H9 (cell line): ENCODE measurements at regions not wholly inside any gene's neighbourhood (a gene's known extent, or its start where the extent isn't known, plus 50 kb on each side); places are given as distances from the start of the nearest gene placed in this dataset.

Experiments used
- DNase-seq: peaks from one replicate; pipeline ENCODE4 v3.0.0-alpha.2; 2017
- H2AFZ ChIP-seq: one replicate; pipeline ENCODE4 v1.6.1; 2013; ENCODE audit warnings: mild to moderate bottlenecking, low read length, control low read depth, moderate library complexity
- H2AK5ac ChIP-seq: 2 replicates; pipeline ENCODE4 v1.6.1; 2013; ENCODE audit warnings: low read length, control low read depth, mixed read lengths; ENCODE audit not compliant: insufficient read length
- H2BK120ac ChIP-seq: one replicate; pipeline ENCODE4 v1.6.1; 2013; ENCODE audit warnings: low read depth, mild to moderate bottlenecking, low read length, control low read depth, inconsistent platforms; ENCODE audit not compliant: poor library complexity, severe bottlenecking
- H2BK12ac ChIP-seq: 2 replicates; pipeline ENCODE4 v1.6.1; 2013; ENCODE audit warnings: low read length, control low read depth, mixed read lengths, low read depth; ENCODE audit not compliant: insufficient read length
- H2BK15ac ChIP-seq: 2 replicates; pipeline ENCODE4 v1.6.1; 2013; ENCODE audit warnings: low read depth, low read length, control low read depth
- H2BK20ac ChIP-seq: one replicate; pipeline ENCODE4 v1.6.1; 2013; ENCODE audit warnings: low read depth, mild to moderate bottlenecking, low read length, control low read depth, inconsistent platforms; ENCODE audit not compliant: poor library complexity, severe bottlenecking
- H2BK5ac ChIP-seq: 2 replicates; pipeline ENCODE4 v1.6.1; 2013; ENCODE audit warnings: low read length, control low read depth, mixed read lengths; ENCODE audit not compliant: insufficient read length
- H3K14ac ChIP-seq: 2 replicates; pipeline ENCODE4 v1.6.1; 2013; ENCODE audit warnings: low read length, control low read depth; ENCODE audit not compliant: insufficient read depth
- H3K18ac ChIP-seq: 2 replicates; pipeline ENCODE4 v1.6.1; 2013; ENCODE audit warnings: low read depth, mild to moderate bottlenecking, mixed read lengths, low read length, control low read depth; ENCODE audit not compliant: insufficient read length
- H3K23ac ChIP-seq: 2 replicates; pipeline ENCODE4 v1.6.1; 2013; ENCODE audit warnings: low read length, control low read depth, mixed read lengths, low read depth; ENCODE audit not compliant: insufficient read length
- H3K23me2 ChIP-seq: 2 replicates; pipeline ENCODE4 v1.6.1; 2013; ENCODE audit warnings: low read depth, mild to moderate bottlenecking, mixed read lengths, low read length, control low read depth; ENCODE audit not compliant: insufficient read length, poor library complexity, severe bottlenecking
- H3K27ac ChIP-seq: 2 replicates; pipeline ENCODE4 v1.5.1; 2013; ENCODE audit warnings: low read length, control low read depth, mixed read lengths, low read depth; ENCODE audit not compliant: insufficient read length
- H3K27me3 ChIP-seq: 2 replicates; pipeline ENCODE4 v1.6.1; 2013; ENCODE audit warnings: low read length, control low read depth, inconsistent platforms; ENCODE audit not compliant: insufficient read depth
- H3K4ac ChIP-seq: 2 replicates; pipeline ENCODE4 v1.6.1; 2013; ENCODE audit warnings: low read depth, mild to moderate bottlenecking, control low read depth, inconsistent platforms, low read length, moderate library complexity
- H3K4me1 ChIP-seq: 2 replicates; pipeline ENCODE4 v1.6.1; 2013; ENCODE audit warnings: low read length, control low read depth, inconsistent platforms; ENCODE audit not compliant: insufficient read depth
- H3K4me2 ChIP-seq: 2 replicates; pipeline ENCODE4 v1.6.1; 2013; ENCODE audit warnings: low read length, control low read depth, mixed read lengths; ENCODE audit not compliant: insufficient read length, insufficient read depth
- H3K56ac ChIP-seq: 2 replicates; pipeline ENCODE4 v1.6.1; 2013; ENCODE audit warnings: low read depth, mild to moderate bottlenecking, mixed read lengths, low read length, control low read depth; ENCODE audit not compliant: insufficient read length
- H3K79me1 ChIP-seq: 2 replicates; pipeline ENCODE4 v1.6.1; 2013; ENCODE audit warnings: low read depth, mild to moderate bottlenecking, moderate library complexity, low read length, control low read depth, inconsistent platforms; ENCODE audit not compliant: insufficient read depth, poor library complexity, severe bottlenecking
- H3K79me2 ChIP-seq: 2 replicates; pipeline ENCODE4 v1.6.1; 2013; ENCODE audit warnings: low read length, control low read depth, inconsistent platforms; ENCODE audit not compliant: insufficient read depth
- H3K9ac ChIP-seq: 2 replicates; pipeline ENCODE4 v1.6.1; 2013; ENCODE audit warnings: low read length, control low read depth, mixed read lengths; ENCODE audit not compliant: insufficient read length; ENCODE audit errors: extremely low read depth
- H3K9me3 ChIP-seq: one replicate; pipeline ENCODE4 v1.6.1; 2013; ENCODE audit warnings: low read depth, low read length, inconsistent platforms; ENCODE audit not compliant: control insufficient read depth
- H3T11ph ChIP-seq: one replicate; pipeline ENCODE4 v1.6.1; 2013; ENCODE audit warnings: mild to moderate bottlenecking, low read length, control low read depth, inconsistent platforms
- H4K20me1 ChIP-seq: one replicate; pipeline ENCODE4 v1.6.1; 2013; ENCODE audit not compliant: control insufficient read depth, insufficient read length, insufficient read depth
- H4K5ac ChIP-seq: 2 replicates; pipeline ENCODE4 v1.6.1; 2013; ENCODE audit warnings: low read depth, mild to moderate bottlenecking, mixed read lengths, low read length, control low read depth; ENCODE audit not compliant: insufficient read length
- H4K8ac ChIP-seq: replicated peaks from 2 replicates; pipeline ENCODE4 v1.6.1; 2013; ENCODE audit warnings: low read length, control low read depth, mixed read lengths, low read depth; ENCODE audit not compliant: insufficient read length
- H4K91ac ChIP-seq: 2 replicates; pipeline ENCODE4 v1.6.1; 2013; ENCODE audit warnings: low read depth, mild to moderate bottlenecking, moderate library complexity, mixed read lengths, low read length, control low read depth; ENCODE audit not compliant: insufficient read length
- H3K27ac Mint-ChIP-seq, 3 experiments: 2 replicates in 2 of 3; 3 replicates in 1 of 3; pipeline ENCODE4 v1.8.0; 2020 to 2021; ENCODE audit warnings: mixed read lengths in 3 of 3, mild to moderate bottlenecking in 1 of 3, moderate library complexity in 1 of 3
- H3K27me3 Mint-ChIP-seq: 2 replicates; pipeline ENCODE4 v1.8.0; 2021; ENCODE audit warnings: low read depth, mild to moderate bottlenecking, moderate library complexity, mixed read lengths
- H3K36me3 Mint-ChIP-seq, 3 experiments: 2 replicates in 2 of 3; 3 replicates in 1 of 3; pipeline ENCODE4 v1.8.0; 2020 to 2021; ENCODE audit warnings: low read depth in 3 of 3, mixed read lengths in 3 of 3; ENCODE audit not compliant: insufficient read depth in 1 of 3
- H3K4me1 Mint-ChIP-seq, 2 experiments: 2 replicates each; pipeline ENCODE4 v1.8.0; 2020; ENCODE audit warnings: mixed read lengths in 2 of 2
- H3K4me3 Mint-ChIP-seq, 2 experiments: 2 replicates in 1 of 2; 3 replicates in 1 of 2; pipeline ENCODE4 v1.8.0; 2020 to 2021; ENCODE audit warnings: mild to moderate bottlenecking in 2 of 2, mixed read lengths in 2 of 2, moderate library complexity in 1 of 2
- H3K9me3 Mint-ChIP-seq, 2 experiments: 2 replicates in 1 of 2; 3 replicates in 1 of 2; pipeline ENCODE4 v1.8.0; 2020; ENCODE audit warnings: mild to moderate bottlenecking in 2 of 2, mixed read lengths in 2 of 2, moderate library complexity in 1 of 2
- CTCF ChIP-seq: fragments of 200-600 bp; sonication (generic); conservative IDR thresholded peaks from 3 replicates; pipeline ENCODE4 v1.8.0; 2021; ENCODE audit warnings: antibody characterized with exemption, mild to moderate bottlenecking
- WGBS: extraction: QIAGEN DNeasy Blood & Tissue Kit; methylation state at CpG from one replicate; pipeline ENCODE4 v1.1.7; 2013; ENCODE audit warnings: missing lambda C conversion rate, low lambda C conversion rate, mixed read lengths; ENCODE audit not compliant: insufficient read length; ENCODE audit errors: extremely low coverage; 5-methylcytosine and 5-hydroxymethylcytosine counted together

- H3K79me2 ChIP-seq: no peaks in the 10 kb centered on the region
- no peak overlapping the region for H3T11ph ChIP-seq
- H4K5ac ChIP-seq: no peak overlapping the region
- no peak overlapping the region for H3K9ac ChIP-seq
- no peak overlapping the region for H3K4me3 Mint-ChIP-seq
- H3K27me3 ChIP-seq: no peaks in the 10 kb centered on the region
- H2AK5ac ChIP-seq: no peak overlapping the region
- H3K23ac ChIP-seq: no peak overlapping the region
- H3K36me3 Mint-ChIP-seq: no peaks in the 10 kb centered on the region
- WGBS: no CpG with 5 or more reads among the region's 1 CpG
- H3K79me1 ChIP-seq: no peaks in the 10 kb centered on the region
- no peak overlapping the region for H2BK20ac ChIP-seq
- TF ChIP-seq CTCF: no peak
- no peaks in the 10 kb centered on the region for H3K27me3 Mint-ChIP-seq
- H3K9me3 Mint-ChIP-seq: no peaks in the 10 kb centered on the region
- no peak overlapping the region for H2BK120ac ChIP-seq
- no peak overlapping the region for H4K8ac ChIP-seq
- H3K56ac ChIP-seq: no peak overlapping the region
- H3K9me3 ChIP-seq: no peaks in the 10 kb centered on the region
- no peak overlapping the region for H3K14ac ChIP-seq
- no peak overlapping the region for H3K27ac Mint-ChIP-seq
- H2BK5ac ChIP-seq: no peak overlapping the region
- H4K20me1 ChIP-seq: no peaks in the 10 kb centered on the region
- H4K91ac ChIP-seq: no peak overlapping the region
- no peak overlapping the region for H2AFZ ChIP-seq
- no peak overlapping the region for H3K4me2 ChIP-seq
- no peaks in the 10 kb centered on the region for H3K23me2 ChIP-seq
- no peak for DNase-seq
- peaks cover 21 to 39% of the 10 kb centered on the region in 2 experiments for H3K4me1 Mint-ChIP-seq
- H2BK12ac ChIP-seq: no peak overlapping the region
- no peak overlapping the region for H3K4ac ChIP-seq
- H3K27ac ChIP-seq: no peak overlapping the region
- no peaks in the 10 kb centered on the region for H3K4me1 ChIP-seq
- no peak overlapping the region for H3K18ac ChIP-seq
- H2BK15ac ChIP-seq: no peak overlapping the region
Measured at GRCh38 chr13:73988461-73988860, 145.7 kb downstream of the KLF12 start.
